H1 (cell line): ENCODE measurements at regions not wholly inside any gene's neighbourhood (a gene's known extent, or its start where the extent isn't known, plus 50 kb on each side); places are given as distances from the start of the nearest gene placed in this dataset.

Experiments used
- CTCF ChIA-PET: fragments of 300-600 bp; sonication (Branson Sonifier 250); formaldehyde crosslinking; loops from one replicate; lab custom pipeline; 2021; ENCODE audit not compliant: partially characterized antibody; lab: Charles Lee
- POLR2A ChIA-PET: fragments of 300-600 bp; sonication (Branson Sonifier 250); formaldehyde crosslinking; loops from one replicate; lab custom pipeline; 2021; ENCODE audit warnings: inconsistent platforms; ENCODE audit not compliant: partially characterized antibody; lab: Charles Lee
- DNase-seq, 2 experiments: peaks; one replicate each; pipeline versions ENCODE4 v3.0.0 to v3.0.0-alpha.2; 2010 to 2022; ENCODE audit warnings: low spot score in 2 of 2, low read depth in 1 of 2, mixed read lengths in 1 of 2
- FAIRE-seq: peaks from 2 replicates; lab custom pipeline; 2011; peaks lifted over from hg19 to GRCh38; lab: Jason Lieb, UNC
- H2AFZ ChIP-seq: 2 replicates; pipeline ENCODE4 v1.8.1; 2012; ENCODE audit warnings: low read length, inconsistent platforms
- H2AK5ac ChIP-seq: 2 replicates; pipeline ENCODE4 v1.6.1; 2013; ENCODE audit warnings: low read depth, low read length
- H2BK120ac ChIP-seq: replicated peaks from 2 replicates; pipeline ENCODE3; 2013; ENCODE audit warnings: low read depth, low read length, inconsistent platforms
- H2BK12ac ChIP-seq: 2 replicates; pipeline ENCODE4 v1.6.1; 2013; ENCODE audit warnings: low read depth, low read length
- H2BK15ac ChIP-seq: 2 replicates; pipeline ENCODE4 v1.6.1; 2013; ENCODE audit warnings: low read length
- H2BK20ac ChIP-seq: 2 replicates; pipeline ENCODE4 v1.6.1; 2013; ENCODE audit warnings: low read length
- H2BK5ac ChIP-seq: 2 replicates; pipeline ENCODE4 v1.6.1; 2013; ENCODE audit warnings: low read depth, low read length
- H3K14ac ChIP-seq: 2 replicates; pipeline ENCODE4 v1.6.1; 2013; ENCODE audit warnings: inconsistent platforms; ENCODE audit not compliant: insufficient read length
- H3K18ac ChIP-seq: 2 replicates; pipeline ENCODE4 v1.6.1; 2013; ENCODE audit warnings: low read length; ENCODE audit errors: extremely low read depth
- H3K23ac ChIP-seq: 2 replicates; pipeline ENCODE4 v1.6.1; 2013; ENCODE audit warnings: inconsistent platforms; ENCODE audit not compliant: insufficient read length
- H3K23me2 ChIP-seq: 2 replicates; pipeline ENCODE4 v1.6.1; 2013; ENCODE audit warnings: low read depth, low read length
- H3K27ac ChIP-seq: 2 replicates; pipeline ENCODE4 v1.6.1; 2011; ENCODE audit warnings: low read depth, low read length, inconsistent platforms
- H3K27me3 ChIP-seq, 4 experiments: replicated peaks in 1 of 4; 1 replicate in 1 of 4; 2 replicates in 3 of 4; pipeline versions ENCODE4 v1.6.1 to v1.8.1; 2011 to 2013; ENCODE audit warnings: low read length in 3 of 4, mild to moderate bottlenecking in 3 of 4, inconsistent platforms in 2 of 4, mixed read lengths in 2 of 4, moderate library complexity in 1 of 4; ENCODE audit not compliant: control insufficient read depth in 3 of 4, insufficient read depth in 3 of 4; ENCODE audit errors: extremely low read depth in 1 of 4
- H3K36me3 ChIP-seq, 4 experiments: 2 replicates each; pipeline versions ENCODE4 v1.6.1 to v1.8.1; 2011 to 2013; ENCODE audit warnings: mild to moderate bottlenecking in 4 of 4, low read length in 3 of 4, moderate library complexity in 2 of 4, control low read depth in 1 of 4, inconsistent platforms in 1 of 4; ENCODE audit not compliant: insufficient read depth in 4 of 4, control insufficient read depth in 2 of 4
- H3K4ac ChIP-seq: replicated peaks from 2 replicates; pipeline ENCODE3; 2013; ENCODE audit warnings: low read length, low read depth, mixed read lengths, inconsistent platforms; ENCODE audit not compliant: insufficient read length
- H3K4me1 ChIP-seq, 4 experiments: replicated peaks in 1 of 4; 1 replicate in 1 of 4; 2 replicates in 3 of 4; pipeline versions ENCODE4 v1.6.1 to v1.8.1; 2011 to 2013; ENCODE audit warnings: low read length in 3 of 4, inconsistent platforms in 2 of 4, mixed read lengths in 1 of 4; ENCODE audit not compliant: insufficient read depth in 4 of 4, control insufficient read depth in 3 of 4
- H3K4me2 ChIP-seq, 2 experiments: 2 replicates each; pipeline versions ENCODE4 v1.6.1 to v1.8.1; 2011 to 2013; ENCODE audit warnings: low read depth in 2 of 2, low read length in 2 of 2, control low read depth in 1 of 2, inconsistent platforms in 1 of 2, mild to moderate bottlenecking in 1 of 2; ENCODE audit not compliant: insufficient read depth in 1 of 2
- H3K4me3 ChIP-seq, 4 experiments: fragments of 200-600, 300-600 bp in 1 of 4; sonication (generic), shearing (Covaris generic), sonication (Bioruptor Twin) in 1 of 4; 2 replicates each; pipeline versions ENCODE4 v1.5.1 to v1.8.1; 2011 to 2016; ENCODE audit warnings: low read length in 4 of 4, low read depth in 3 of 4, control low read depth in 2 of 4, inconsistent platforms in 2 of 4, mild to moderate bottlenecking in 2 of 4, mixed read lengths in 1 of 4, moderate library complexity in 1 of 4; ENCODE audit not compliant: insufficient read depth in 2 of 4; ENCODE audit errors: extremely low read depth in 1 of 4
- H3K56ac ChIP-seq: replicated peaks from 2 replicates; pipeline ENCODE3; 2013; ENCODE audit warnings: low read depth, mild to moderate bottlenecking, mixed read lengths, low read length, inconsistent platforms; ENCODE audit not compliant: insufficient read length
- H3K79me1 ChIP-seq: 2 replicates; pipeline ENCODE4 v1.6.1; 2013; ENCODE audit warnings: low read depth, low read length, control low read depth
- H3K79me2 ChIP-seq, 2 experiments: 2 replicates each; pipeline versions ENCODE4 v1.6.1 to v1.8.1; 2012 to 2013; ENCODE audit warnings: low read length in 2 of 2, mild to moderate bottlenecking in 2 of 2, inconsistent platforms in 1 of 2; ENCODE audit not compliant: insufficient read depth in 2 of 2, control insufficient read depth in 1 of 2
- H3K9ac ChIP-seq, 4 experiments: replicated peaks in 1 of 4; 1 replicate in 1 of 4; 2 replicates in 3 of 4; pipeline versions ENCODE4 v1.6.1 to v1.8.1; 2011 to 2013; ENCODE audit warnings: low read depth in 3 of 4, low read length in 3 of 4, control low read depth in 2 of 4, mild to moderate bottlenecking in 2 of 4, moderate library complexity in 2 of 4, inconsistent platforms in 1 of 4; ENCODE audit errors: extremely low read depth in 1 of 4
- H3K9me3 ChIP-seq, 2 experiments: 2 replicates each; pipeline versions ENCODE4 v1.6.1 to v1.8.1; 2012 to 2013; ENCODE audit warnings: mild to moderate bottlenecking in 2 of 2, moderate library complexity in 2 of 2, control low read depth in 1 of 2, inconsistent platforms in 1 of 2, low read depth in 1 of 2, low read length in 1 of 2, mixed read lengths in 1 of 2; ENCODE audit not compliant: insufficient read depth in 2 of 2
- H4K20me1 ChIP-seq, 2 experiments: replicated peaks in 1 of 2; 2 replicates each; pipeline versions ENCODE3 to v1.8.1; 2011 to 2013; ENCODE audit warnings: inconsistent platforms in 2 of 2, low read length in 2 of 2, mild to moderate bottlenecking in 1 of 2; ENCODE audit not compliant: insufficient read depth in 2 of 2, control insufficient read depth in 1 of 2
- H4K5ac ChIP-seq: 2 replicates; pipeline ENCODE4 v1.6.1; 2013; ENCODE audit warnings: low read length, low read depth, mixed read lengths, inconsistent platforms; ENCODE audit not compliant: insufficient read length
- H4K8ac ChIP-seq: 2 replicates; pipeline ENCODE4 v1.8.0; 2013; ENCODE audit warnings: mild to moderate bottlenecking, moderate library complexity, low read length, inconsistent platforms; ENCODE audit not compliant: insufficient read depth; ENCODE audit errors: extremely low read depth
- H4K91ac ChIP-seq: replicated peaks from 2 replicates; pipeline ENCODE3; 2013; ENCODE audit warnings: low read length, mixed read lengths, inconsistent platforms; ENCODE audit not compliant: insufficient read length
- CHD1 ChIP-seq: IDR thresholded peaks from 2 replicates; pipeline ENCODE4 v1.6.1; 2012; ENCODE audit warnings: low read depth, low read length, improper control_type of control experiment
- NANOG ChIP-seq: IDR thresholded peaks from 2 replicates; pipeline ENCODE4 v1.6.1; 2011; ENCODE audit warnings: low read length, low read depth, mild to moderate bottlenecking, inconsistent platforms; ENCODE audit not compliant: insufficient read depth, poor library complexity, severe bottlenecking
- WGBS, 2 experiments: shearing (Covaris generic) in 1 of 2; methylation state at CpG; one replicate each; pipeline versions ENCODE4 v1.1.6 to v1.1.7; 2013 to 2015; ENCODE audit warnings: low lambda C conversion rate in 2 of 2, mixed read lengths in 2 of 2, inconsistent platforms in 1 of 2, low coverage in 1 of 2, missing lambda C conversion rate in 1 of 2; ENCODE audit not compliant: insufficient replicate concordance in 2 of 2, insufficient coverage in 1 of 2, insufficient read length in 1 of 2; ENCODE audit errors: extremely low coverage in 1 of 2, missing lambda C conversion rate in 1 of 2; 5-methylcytosine and 5-hydroxymethylcytosine counted together

DNA sequence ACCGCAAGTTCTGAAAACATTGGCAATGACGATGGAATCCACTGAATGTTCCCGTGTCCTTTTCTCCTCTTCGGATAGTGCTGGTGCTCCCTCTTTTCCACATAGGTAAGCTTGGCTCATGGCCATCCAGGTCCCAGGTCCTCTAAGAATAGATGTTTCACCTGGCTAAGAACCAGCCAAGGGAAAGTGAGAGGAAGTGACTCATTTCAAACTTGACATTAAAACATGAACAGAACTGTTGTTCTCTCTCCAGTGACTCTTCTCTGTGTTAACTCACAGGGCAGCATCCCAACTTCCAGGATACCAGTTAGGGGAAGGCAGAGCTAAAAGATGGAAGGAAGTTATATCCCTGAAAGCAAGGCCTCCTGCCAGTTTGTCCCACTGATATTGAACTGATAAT lies 493.8 kb upstream of the CHRM3 start:
- Histone ChIP-seq H3K18ac (no peak overlapping the region), H3K9ac (no peak overlapping the region), H3K4me1 (no peaks in the 10 kb centered on the region), H3K23me2 (no peaks in the 10 kb centered on the region), H2BK20ac (no peak overlapping the region), H3K27me3 (no peaks in the 10 kb centered on the region), H2AFZ (0 out of 2 replicates have a peak overlapping the region, but pooled peaks have one; percentile 76), H4K5ac (no peak overlapping the region), H3K9me3 (no peaks in the 10 kb centered on the region), H3K4me3 (no peak overlapping the region), H4K20me1 (no peaks in the 10 kb centered on the region), H3K4me2 (no peak overlapping the region), H3K36me3 (no peaks in the 10 kb centered on the region), H2BK15ac (no peak overlapping the region), H4K91ac (no peak overlapping the region), H2AK5ac (no peak overlapping the region), H3K14ac (no peak overlapping the region), H4K8ac (no peak overlapping the region), H3K79me2 (no peaks in the 10 kb centered on the region), H3K79me1 (no peaks in the 10 kb centered on the region), H3K4ac (no peak overlapping the region), H2BK5ac (no peak overlapping the region), H2BK120ac (no peak overlapping the region), H3K23ac (no peak overlapping the region), H3K56ac (no peak overlapping the region), H2BK12ac (no peak overlapping the region), H3K27ac (no peak overlapping the region)
- no peak for TF ChIP-seq NANOG
- TF ChIP-seq CHD1 = no peak
- ChIA-PET POLR2A (interaction anchor here (0.6 kb wide), 1 partner anchor 463 kb away, joined by 3 read pairs; no protein-coding TSS in a partner anchor), CTCF (no interaction called here)
- DNase-seq = no peak
- FAIRE-seq = no peak
- WGBS, 2 experiments = 93% methylated on average over 4 of the region's 4 CpGs; no CpG with 5 or more reads in 1 of the 2 experiments
